H1 (cell line): ENCODE measurements at regions not wholly inside any gene's neighbourhood (a gene's known extent, or its start where the extent isn't known, plus 50 kb on each side); places are given as distances from the start of the nearest gene placed in this dataset.

Source experiments
- EZH2 ChIP-seq: fragments of 200-600 bp; sonication (generic); IDR thresholded peaks from 2 replicates; pipeline ENCODE4 v1.7.1; 2012; ENCODE audit warnings: low read depth, mild to moderate bottlenecking, moderate library complexity, low read length, inconsistent platforms; ENCODE audit not compliant: severe bottlenecking
- SIN3A ChIP-seq, 2 experiments: IDR thresholded peaks in 1 of 2; conservative IDR thresholded peaks in 1 of 2; 2 replicates each; pipeline ENCODE4 v1.6.1; 2011 to 2012; ENCODE audit warnings: low read length in 2 of 2, improper control_type of control experiment in 1 of 2, low read depth in 1 of 2, mild to moderate bottlenecking in 1 of 2

DNA sequence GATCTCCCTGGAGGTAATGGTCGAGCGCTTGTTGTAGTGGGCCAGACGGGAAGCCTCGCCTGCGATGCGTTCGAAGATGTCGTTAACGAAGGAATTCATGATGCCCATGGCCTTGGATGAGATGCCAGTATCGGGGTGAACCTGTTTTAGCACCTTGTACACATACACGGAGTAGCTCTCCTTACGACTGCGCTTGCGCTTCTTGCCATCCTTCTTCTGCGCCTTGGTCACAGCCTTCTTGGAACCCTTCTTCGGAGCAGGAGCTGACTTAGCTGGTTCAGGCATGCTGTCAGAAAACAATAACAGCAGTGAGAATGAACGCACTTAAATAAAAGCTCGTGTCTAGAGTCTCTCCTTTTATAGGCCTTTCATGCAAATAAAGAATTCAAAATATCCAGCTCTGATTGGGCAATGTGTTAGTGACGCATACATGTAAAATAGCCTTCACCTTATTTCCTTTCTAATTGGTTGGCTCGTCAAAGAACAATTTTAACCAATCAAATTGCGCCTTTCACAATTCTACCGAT, 129.2 kb downstream of the HFE start (continued):
- TF ChIP-seq SIN3A (conservative IDR thresholded peaks at IDR 0.05 in 1 of 2, IDR thresholded peaks at IDR 0.05 in 1 of 2; ENCODE audit: low read depth in 1 of 2, low read length in 2 of 2), result peak; percentile 66 to 85; a peak in 3 of 4 replicates
- no peak for TF ChIP-seq EZH2
